Endothelial cell of umbilical vein (primary cell): ENCODE measurements at regions not wholly inside any gene's neighbourhood (a gene's known extent, or its start where the extent isn't known, plus 50 kb on each side); places are given as distances from the start of the nearest gene placed in this dataset.

Experiments
- BruUV-seq: library from RNA; stranded (reverse); fragments of 400-500 nt; replicated peaks from 2 replicates; lab custom pipeline; 2021; lab: Mats Ljungman, UMichigan
- CTCF ChIA-PET: fragments of 300-600, 350-600 bp; sonication (Branson Sonifier 250); formaldehyde crosslinking; loops from one replicate; lab custom pipeline; 2021; ENCODE audit warnings: antibody characterized with exemption, inconsistent platforms; lab: Charles Lee
- POLR2A ChIA-PET: fragments of 300-600, 350-600 bp; sonication (Branson Sonifier 250); formaldehyde crosslinking; loops from one replicate; lab custom pipeline; 2021; ENCODE audit warnings: antibody characterized with exemption, inconsistent platforms; lab: Charles Lee
- DNase-seq: peaks from one replicate; pipeline ENCODE4 v3.0.0-alpha.2; 2011; ENCODE audit warnings: low read depth, low spot score
- FAIRE-seq: peaks from 2 replicates; lab custom pipeline; 2011; peaks lifted over from hg19 to GRCh38; lab: Jason Lieb, UNC
- H2AFZ ChIP-seq: 2 replicates; pipeline ENCODE4 v1.6.0; 2012; ENCODE audit warnings: low read depth, low read length, control low read depth, inconsistent platforms
- H3K27ac ChIP-seq: 2 replicates; pipeline ENCODE4 v1.5.1; 2011; ENCODE audit warnings: low read depth, mild to moderate bottlenecking, control low read depth, low read length, moderate library complexity; ENCODE audit not compliant: insufficient read depth
- H3K27me3 ChIP-seq, 2 experiments: 2 replicates each; pipeline versions ENCODE4 v1.6.0 to v1.6.1; 2011; ENCODE audit warnings: low read length in 2 of 2, mixed read lengths in 1 of 2; ENCODE audit not compliant: control insufficient read depth in 2 of 2, insufficient read depth in 2 of 2
- H3K36me3 ChIP-seq, 2 experiments: 2 replicates in 1 of 2; 3 replicates in 1 of 2; pipeline ENCODE4 v1.5.1; 2011; ENCODE audit warnings: low read length in 2 of 2, mild to moderate bottlenecking in 1 of 2, moderate library complexity in 1 of 2; ENCODE audit not compliant: control insufficient read depth in 2 of 2, insufficient read depth in 2 of 2; ENCODE audit errors: extremely low read depth in 1 of 2
- H3K4me1 ChIP-seq: 3 replicates; pipeline ENCODE4 v1.5.1; 2011; ENCODE audit warnings: mild to moderate bottlenecking, low read length; ENCODE audit not compliant: control insufficient read depth, insufficient read depth; ENCODE audit errors: extremely low read depth
- H3K4me2 ChIP-seq: 2 replicates; pipeline ENCODE4 v1.6.1; 2011; ENCODE audit warnings: low read length, control low read depth, mixed read lengths; ENCODE audit not compliant: insufficient read depth
- H3K4me3 ChIP-seq, 3 experiments: fragments of 200-600 bp in 1 of 3; sonication (generic), shearing (Covaris generic) in 1 of 3; replicated peaks in 1 of 3; 2 replicates each; pipeline ENCODE4 v1.5.1; 2011 to 2016; ENCODE audit warnings: control low read depth in 3 of 3, low read length in 3 of 3, mild to moderate bottlenecking in 2 of 3, inconsistent platforms in 1 of 3, low read depth in 1 of 3, moderate library complexity in 1 of 3; ENCODE audit not compliant: insufficient read depth in 1 of 3
- H3K79me2 ChIP-seq: 2 replicates; pipeline ENCODE4 v1.6.0; 2012; ENCODE audit warnings: low read length, inconsistent platforms; ENCODE audit not compliant: control insufficient read depth, insufficient read depth
- H3K9ac ChIP-seq: replicated peaks from 2 replicates; pipeline ENCODE3; 2011; ENCODE audit warnings: low read length, control low read depth; ENCODE audit not compliant: insufficient read depth; ENCODE audit errors: extremely low read depth
- H3K9me1 ChIP-seq: replicated peaks from 3 replicates; pipeline ENCODE4 v1.6.0; 2011; ENCODE audit warnings: mild to moderate bottlenecking, low read length; ENCODE audit not compliant: control insufficient read depth, insufficient read depth; ENCODE audit errors: extremely low read depth
- H3K9me3 ChIP-seq: replicated peaks from 2 replicates; pipeline ENCODE4 v1.5.1; 2012; ENCODE audit warnings: low read length, inconsistent platforms; ENCODE audit not compliant: control insufficient read depth, insufficient read depth
- H4K20me1 ChIP-seq: replicated peaks from 2 replicates; pipeline ENCODE3; 2011; ENCODE audit warnings: mild to moderate bottlenecking, low read length; ENCODE audit not compliant: control insufficient read depth, insufficient read depth; ENCODE audit errors: extremely low read depth
- EZH2 ChIP-seq: IDR thresholded peaks from 2 replicates; pipeline ENCODE4 v1.6.1; 2012; ENCODE audit warnings: borderline replicate concordance, low read depth, mild to moderate bottlenecking, moderate library complexity, low read length, inconsistent platforms; ENCODE audit not compliant: severe bottlenecking
- FOS ChIP-seq: IDR thresholded peaks from 2 replicates; pipeline ENCODE4 v1.6.1; 2011; ENCODE audit warnings: mild to moderate bottlenecking, low read length, moderate library complexity, borderline replicate concordance; ENCODE audit not compliant: insufficient read depth
- GATA2 ChIP-seq: IDR thresholded peaks from 2 replicates; pipeline ENCODE4 v1.7.0; 2011; ENCODE audit warnings: low read depth, mild to moderate bottlenecking, moderate library complexity, mixed read lengths, low read length; ENCODE audit not compliant: insufficient read length, insufficient read depth
- JUN ChIP-seq: IDR thresholded peaks from 2 replicates; pipeline ENCODE4 v1.6.1; 2011; ENCODE audit warnings: borderline replicate concordance, low read depth; ENCODE audit not compliant: insufficient read length, insufficient read depth
- MAX ChIP-seq: IDR thresholded peaks from 2 replicates; pipeline ENCODE4 v1.6.1; 2011; ENCODE audit not compliant: insufficient read depth, insufficient read length
- MYC ChIP-seq: IDR thresholded peaks from one replicate; pipeline ENCODE4 v1.6.1; 2011; ENCODE audit warnings: mild to moderate bottlenecking, low read depth, low read length
- POLR2A ChIP-seq: IDR thresholded peaks from 2 replicates; pipeline ENCODE4 v1.6.1; 2012; ENCODE audit warnings: low read depth, mild to moderate bottlenecking, control low read depth, low read length
- POLR2AphosphoS5 ChIP-seq: IDR thresholded peaks from 2 replicates; pipeline ENCODE4 v1.6.1; 2012; ENCODE audit warnings: low read depth, mild to moderate bottlenecking, control low read depth, low read length, moderate library complexity; ENCODE audit not compliant: insufficient read depth
- dilution Hi-C: fragments of 300-500 bp; cut with MboI; formaldehyde crosslinking; loops from one replicate; pipeline ENCODE4 v1.15.0; 2019; ENCODE audit warnings: low sequenced_read_pairs; ENCODE audit not compliant: extremely low pct_ligation_motif_present
- intact Hi-C: fragments of 100-400 bp; cut with micrococcal nuclease; formaldehyde crosslinking; loops from one replicate; pipeline ENCODE4 v1.10.0; 2022
- TF ChIP-seq, protein P1 (sequence below), 2 donors: IDR thresholded peaks; 1 replicate in 1 of 2; 2 replicates in 1 of 2; pipeline ENCODE4 v1.5.1; 2011; ENCODE audit warnings: low read length in 2 of 2, mild to moderate bottlenecking in 2 of 2, moderate library complexity in 2 of 2, control low read depth in 1 of 2, inconsistent platforms in 1 of 2, low read depth in 1 of 2; ENCODE audit not compliant: insufficient read depth in 1 of 2; ENCODE audit errors: extremely low read depth in 1 of 2

DNA sequence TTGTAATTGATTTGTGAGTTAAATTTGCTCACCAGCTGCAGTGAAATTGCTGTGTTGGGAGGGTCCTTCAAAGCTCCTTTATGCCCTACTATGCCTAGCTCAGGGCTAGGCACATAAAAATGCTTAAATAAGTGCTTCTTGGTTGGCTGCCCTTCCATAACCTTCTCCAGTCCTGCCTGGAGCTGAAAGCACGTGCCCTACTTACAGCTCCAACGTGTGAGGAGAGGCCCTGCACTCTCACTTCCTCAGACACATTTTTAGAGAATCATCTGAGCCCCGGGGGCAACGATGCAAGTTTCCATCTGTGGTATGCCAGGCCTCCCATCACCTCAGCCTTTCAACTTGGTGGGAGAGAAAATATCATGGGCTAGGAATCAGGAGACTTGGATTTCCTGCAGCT lies 202.7 kb downstream of the BCL11A start:
- Histone ChIP-seq H4K20me1 (no peaks in the 10 kb centered on the region), H3K4me1 (no peaks in the 10 kb centered on the region), H3K79me2 (no peaks in the 10 kb centered on the region), H3K9me3 (peaks cover 3% of the 10 kb centered on the region), H3K9ac (no peak overlapping the region), H3K27ac (no peak overlapping the region), H3K4me3 (no peak overlapping the region), H3K27me3 (no peaks in the 10 kb centered on the region), H3K4me2 (no peak overlapping the region), H2AFZ (no peak overlapping the region), H3K9me1 (no peaks in the 10 kb centered on the region), H3K36me3 (no peaks in the 10 kb centered on the region)
- intact Hi-C loops (no loop called here), dilution Hi-C loops (no loop called here)
- BruUV-seq = no TSS peak
- TF ChIP-seq MYC = no peak
- TF ChIP-seq, protein P1, sequence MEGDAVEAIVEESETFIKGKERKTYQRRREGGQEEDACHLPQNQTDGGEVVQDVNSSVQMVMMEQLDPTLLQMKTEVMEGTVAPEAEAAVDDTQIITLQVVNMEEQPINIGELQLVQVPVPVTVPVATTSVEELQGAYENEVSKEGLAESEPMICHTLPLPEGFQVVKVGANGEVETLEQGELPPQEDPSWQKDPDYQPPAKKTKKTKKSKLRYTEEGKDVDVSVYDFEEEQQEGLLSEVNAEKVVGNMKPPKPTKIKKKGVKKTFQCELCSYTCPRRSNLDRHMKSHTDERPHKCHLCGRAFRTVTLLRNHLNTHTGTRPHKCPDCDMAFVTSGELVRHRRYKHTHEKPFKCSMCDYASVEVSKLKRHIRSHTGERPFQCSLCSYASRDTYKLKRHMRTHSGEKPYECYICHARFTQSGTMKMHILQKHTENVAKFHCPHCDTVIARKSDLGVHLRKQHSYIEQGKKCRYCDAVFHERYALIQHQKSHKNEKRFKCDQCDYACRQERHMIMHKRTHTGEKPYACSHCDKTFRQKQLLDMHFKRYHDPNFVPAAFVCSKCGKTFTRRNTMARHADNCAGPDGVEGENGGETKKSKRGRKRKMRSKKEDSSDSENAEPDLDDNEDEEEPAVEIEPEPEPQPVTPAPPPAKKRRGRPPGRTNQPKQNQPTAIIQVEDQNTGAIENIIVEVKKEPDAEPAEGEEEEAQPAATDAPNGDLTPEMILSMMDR (IDR thresholded peaks at IDR 0.05; ENCODE audit: extremely low read depth in 1 of 2, insufficient read depth in 1 of 2, low read depth in 1 of 2, low read length in 2 of 2) = no peak
- TF ChIP-seq POLR2A = no peak
- TF ChIP-seq GATA2 = no peak
- no peak for TF ChIP-seq FOS
- TF ChIP-seq POLR2AphosphoS5 = no peak
- FAIRE-seq = no peak
- ChIA-PET CTCF (no interaction called here), POLR2A (no interaction called here)
- DNase-seq = no peak

DNA sequence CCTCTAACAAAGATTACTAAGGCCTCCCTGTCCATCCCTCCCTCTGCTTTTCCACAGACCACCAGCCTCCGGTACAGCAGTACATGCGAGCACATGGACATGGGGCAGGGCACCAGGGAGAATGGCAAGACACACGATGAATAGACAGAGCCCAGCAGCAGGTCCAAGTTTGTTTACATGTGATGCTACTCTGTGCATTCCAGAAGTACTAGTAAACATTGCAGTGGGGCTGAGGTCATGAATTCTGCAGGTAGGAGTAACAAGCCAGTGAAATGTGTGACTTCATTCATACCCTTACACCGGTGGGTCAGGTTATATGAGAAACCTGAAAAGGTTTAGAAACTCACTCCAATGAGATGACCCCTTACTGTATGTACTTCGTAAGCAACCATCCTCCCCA lies 205.7 kb downstream of the BCL11A start:
- no peaks in the 10 kb centered on the region for H3K27me3 ChIP-seq
- H3K9me1 ChIP-seq = no peaks in the 10 kb centered on the region
- peaks cover 3% of the 10 kb centered on the region for H3K9me3 ChIP-seq
- no peak overlapping the region for H3K27ac ChIP-seq
- no peaks in the 10 kb centered on the region for H4K20me1 ChIP-seq
- FAIRE-seq (no peak), DNase-seq (no peak)
- no peaks in the 10 kb centered on the region for H3K4me1 ChIP-seq
- CTCF ChIA-PET = no interaction called here
- no TSS peak for BruUV-seq
- no peaks in the 10 kb centered on the region for H3K79me2 ChIP-seq
- no peaks in the 10 kb centered on the region for H3K36me3 ChIP-seq
- POLR2A ChIA-PET = no interaction called here
- dilution Hi-C loops = no loop called here
- H3K4me2 ChIP-seq = no peak overlapping the region
- no peak overlapping the region for H3K9ac ChIP-seq
- intact Hi-C loops = no loop called here
- no peak for TF ChIP-seq EZH2
- TF ChIP-seq, protein P1 (IDR thresholded peaks at IDR 0.05; ENCODE audit: extremely low read depth in 1 of 2, insufficient read depth in 1 of 2, low read depth in 1 of 2, low read length in 2 of 2) = no peak
- TF ChIP-seq FOS = no peak
- TF ChIP-seq JUN = no peak
- no peak for TF ChIP-seq MYC
- no peak for TF ChIP-seq MAX
- no peak for TF ChIP-seq GATA2
- TF ChIP-seq POLR2A = no peak
- TF ChIP-seq POLR2AphosphoS5 = no peak
- H3K4me3 ChIP-seq = no peak overlapping the region
- H2AFZ ChIP-seq = no peak overlapping the region
